CD8-positive, alpha-beta memory T cell (primary cell): ENCODE measurements at regions not wholly inside any gene's neighbourhood (a gene's known extent, or its start where the extent isn't known, plus 50 kb on each side); places are given as distances from the start of the nearest gene placed in this dataset.

Experiments used
- CTCF ChIA-PET: fragments of 350-600 bp; sonication (Branson Sonifier 250); formaldehyde crosslinking; loops from one replicate; lab custom pipeline; 2021; ENCODE audit warnings: antibody characterized with exemption; lab: Charles Lee
- POLR2A ChIA-PET: fragments of 350-600 bp; sonication (Branson Sonifier 250); formaldehyde crosslinking; loops from one replicate; lab custom pipeline; 2021; ENCODE audit warnings: antibody characterized with exemption; lab: Charles Lee
- DNase-seq, 5 donors: peaks; one replicate each; pipeline versions ENCODE4 v3.0.0 to v3.0.0-alpha.2; 2020 to 2022; ENCODE audit warnings: mixed read lengths in 1 of 5
- H3K27ac ChIP-seq: one replicate; pipeline ENCODE4 v1.7.0; 2013; ENCODE audit warnings: low read depth, mild to moderate bottlenecking, low read length, moderate library complexity
- H3K27me3 ChIP-seq: 2 replicates; pipeline ENCODE4 v1.7.0; 2013; ENCODE audit warnings: low read length, mild to moderate bottlenecking; ENCODE audit not compliant: insufficient read depth, poor library complexity, severe bottlenecking
- H3K36me3 ChIP-seq: 2 replicates; pipeline ENCODE4 v1.7.0; 2013; ENCODE audit warnings: mild to moderate bottlenecking, low read length, moderate library complexity; ENCODE audit not compliant: insufficient read depth
- H3K4me1 ChIP-seq: 2 replicates; pipeline ENCODE4 v1.7.0; 2013; ENCODE audit warnings: mild to moderate bottlenecking, low read length, moderate library complexity; ENCODE audit not compliant: insufficient read depth
- H3K4me3 ChIP-seq: 2 replicates; pipeline ENCODE4 v1.7.0; 2013; ENCODE audit warnings: mild to moderate bottlenecking, low read length
- H3K9me3 ChIP-seq: 2 replicates; pipeline ENCODE4 v1.7.0; 2013; ENCODE audit warnings: mild to moderate bottlenecking, low read length
- H3K27ac Mint-ChIP-seq, 8 donors: one replicate each; pipeline ENCODE4 v1.8.0; 2020 to 2021; ENCODE audit warnings: mixed read lengths in 8 of 8, mild to moderate bottlenecking in 6 of 8, inconsistent platforms in 3 of 8, moderate library complexity in 3 of 8
- H3K27me3 Mint-ChIP-seq, 2 donors: one replicate each; pipeline ENCODE4 v1.8.0; 2020 to 2021; ENCODE audit warnings: mixed read lengths in 2 of 2, mild to moderate bottlenecking in 1 of 2, moderate library complexity in 1 of 2
- H3K36me3 Mint-ChIP-seq, 3 donors: one replicate each; pipeline ENCODE4 v1.8.0; 2020 to 2021; ENCODE audit warnings: mixed read lengths in 3 of 3, inconsistent platforms in 1 of 3, mild to moderate bottlenecking in 1 of 3
- H3K4me1 Mint-ChIP-seq, 3 donors: one replicate each; pipeline ENCODE4 v1.8.0; 2020 to 2021; ENCODE audit warnings: mixed read lengths in 3 of 3, inconsistent platforms in 1 of 3, mild to moderate bottlenecking in 1 of 3
- H3K4me3 Mint-ChIP-seq, 7 donors: one replicate each; pipeline ENCODE4 v1.8.0; 2020 to 2021; ENCODE audit warnings: mixed read lengths in 7 of 7, mild to moderate bottlenecking in 6 of 7, moderate library complexity in 4 of 7, inconsistent platforms in 2 of 7
- H3K9me3 Mint-ChIP-seq, 5 donors: one replicate each; pipeline ENCODE4 v1.8.0; 2020 to 2022; ENCODE audit warnings: mixed read lengths in 5 of 5, mild to moderate bottlenecking in 3 of 5, moderate library complexity in 2 of 5, inconsistent platforms in 1 of 5

DNA sequence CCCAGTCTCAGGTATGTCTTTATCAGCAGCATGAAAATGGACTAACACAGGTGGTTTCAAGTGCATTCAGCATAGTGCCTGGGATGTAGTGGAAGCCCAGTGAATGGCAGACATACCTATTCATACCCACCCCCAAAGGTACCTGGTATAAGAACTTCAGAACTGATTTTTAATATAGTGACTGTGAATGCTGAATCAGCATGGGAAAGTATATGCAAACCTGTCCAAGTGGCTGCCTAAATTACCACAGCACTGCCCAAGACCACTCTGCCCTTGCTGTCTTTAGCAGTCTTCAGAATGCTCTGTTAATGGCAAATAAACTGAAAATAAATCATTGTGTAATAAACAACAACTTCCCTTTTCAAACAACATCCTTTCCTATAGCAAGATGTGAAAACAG is 312.1 kb downstream of the GPAM start:
- peaks cover 0 to 5% of the 10 kb centered on the region in 2 donors for H3K27me3 Mint-ChIP-seq
- Histone ChIP-seq H3K9me3 (no peaks in the 10 kb centered on the region), H3K27me3 (no peaks in the 10 kb centered on the region), H3K27ac (no peak overlapping the region), H3K4me3 (no peak overlapping the region), H3K4me1 (no peaks in the 10 kb centered on the region), H3K36me3 (no peaks in the 10 kb centered on the region)
- H3K27ac Mint-ChIP-seq, result no peak overlapping the region
- H3K9me3 Mint-ChIP-seq, result peaks cover 0 to 2% (median 2%) of the 10 kb centered on the region in 5 donors
- H3K4me3 Mint-ChIP-seq, result no peak overlapping the region
- POLR2A ChIA-PET, result no interaction called here
- H3K36me3 Mint-ChIP-seq, result no peaks in the 10 kb centered on the region
- DNase-seq, result no peak
- CTCF ChIA-PET, result no interaction called here
- H3K4me1 Mint-ChIP-seq, result no peaks in the 10 kb centered on the region

- Mint-ChIP-seq H3K27ac (no peak overlapping the region), H3K4me3 (no peak overlapping the region), H3K9me3 (peaks cover 0 to 2% (median 2%) of the 10 kb centered on the region in 5 donors), H3K4me1 (no peaks in the 10 kb centered on the region), H3K36me3 (no peaks in the 10 kb centered on the region), H3K27me3 (peaks cover 0 to 5% of the 10 kb centered on the region in 2 donors)
- Histone ChIP-seq H3K27me3 (no peaks in the 10 kb centered on the region), H3K9me3 (no peaks in the 10 kb centered on the region), H3K4me3 (no peak overlapping the region), H3K4me1 (no peaks in the 10 kb centered on the region), H3K36me3 (no peaks in the 10 kb centered on the region), H3K27ac (no peak overlapping the region)
- POLR2A ChIA-PET, result no interaction called here
- DNase-seq, result no peak
- CTCF ChIA-PET, result no interaction called here
Observed at GRCh38 chr10:111872591-111872990, 311.0 kb downstream of the GPAM start.

DNA sequence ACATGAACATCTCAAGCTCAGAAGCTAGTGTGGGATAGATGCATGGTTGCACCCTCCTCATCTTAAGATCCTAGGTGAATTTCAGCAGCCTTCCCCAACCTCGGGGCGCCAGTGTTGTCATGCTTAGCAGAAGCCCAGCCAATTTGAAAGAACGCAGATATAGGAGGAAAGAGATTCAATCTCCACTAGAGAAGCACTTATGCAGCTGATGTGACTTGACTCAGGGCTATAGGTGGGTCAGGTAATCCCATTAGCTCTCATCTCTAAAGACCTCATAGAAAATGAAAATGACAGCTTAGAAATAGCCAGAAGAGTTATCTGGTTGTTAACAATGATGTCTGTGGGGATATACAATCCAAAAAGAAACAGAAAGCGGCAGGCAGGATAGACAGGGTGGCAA is 310.5 kb downstream of the GPAM start:
- no peaks in the 10 kb centered on the region for H3K4me1 Mint-ChIP-seq
- Histone ChIP-seq H3K4me3 (no peak overlapping the region), H3K9me3 (no peaks in the 10 kb centered on the region), H3K27ac (no peak overlapping the region), H3K4me1 (no peaks in the 10 kb centered on the region), H3K36me3 (no peaks in the 10 kb centered on the region), H3K27me3 (no peaks in the 10 kb centered on the region)
- H3K9me3 Mint-ChIP-seq, result peaks cover 0 to 5% (median 2%) of the 10 kb centered on the region in 5 donors
- H3K27me3 Mint-ChIP-seq, result peaks cover 0 to 5% of the 10 kb centered on the region in 2 donors
- no peak for DNase-seq
- POLR2A ChIA-PET, result no interaction called here
- CTCF ChIA-PET, result no interaction called here
- no peak overlapping the region for H3K4me3 Mint-ChIP-seq
- no peak overlapping the region for H3K27ac Mint-ChIP-seq
- H3K36me3 Mint-ChIP-seq, result no peaks in the 10 kb centered on the region

GRCh38 chr10:111873621-111874135 is 309.9 kb downstream of the GPAM start:
- Mint-ChIP-seq H3K27me3 (peaks cover 0 to 5% of the 10 kb centered on the region in 2 donors), H3K4me1 (no peaks in the 10 kb centered on the region), H3K4me3 (no peak overlapping the region), H3K9me3 (peaks cover 0 to 6% (median 2%) of the 10 kb centered on the region in 5 donors), H3K27ac (no peak overlapping the region), H3K36me3 (no peaks in the 10 kb centered on the region)
- DNase-seq, result no peak
- Histone ChIP-seq H3K27me3 (no peaks in the 10 kb centered on the region), H3K4me3 (no peak overlapping the region), H3K27ac (no peak overlapping the region), H3K9me3 (no peaks in the 10 kb centered on the region), H3K36me3 (no peaks in the 10 kb centered on the region), H3K4me1 (no peaks in the 10 kb centered on the region)
- ChIA-PET CTCF (no interaction called here), POLR2A (no interaction called here)

- Mint-ChIP-seq H3K27me3 (peaks cover 0 to 5% of the 10 kb centered on the region in 2 donors), H3K36me3 (no peaks in the 10 kb centered on the region), H3K4me1 (no peaks in the 10 kb centered on the region), H3K9me3 (peaks cover 0 to 6% (median 4%) of the 10 kb centered on the region in 5 donors), H3K27ac (no peak overlapping the region), H3K4me3 (no peak overlapping the region)
- no peaks in the 10 kb centered on the region for H3K27me3 ChIP-seq
- CTCF ChIA-PET, result no interaction called here
- no peak overlapping the region for H3K27ac ChIP-seq
- no peaks in the 10 kb centered on the region for H3K36me3 ChIP-seq
- no peaks in the 10 kb centered on the region for H3K4me1 ChIP-seq
- H3K9me3 ChIP-seq, result no peaks in the 10 kb centered on the region
- no peak overlapping the region for H3K4me3 ChIP-seq
- POLR2A ChIA-PET, result no interaction called here
- DNase-seq, result no peak
Observed at GRCh38 chr10:111874576-111874975, 309.0 kb downstream of the GPAM start.

DNA sequence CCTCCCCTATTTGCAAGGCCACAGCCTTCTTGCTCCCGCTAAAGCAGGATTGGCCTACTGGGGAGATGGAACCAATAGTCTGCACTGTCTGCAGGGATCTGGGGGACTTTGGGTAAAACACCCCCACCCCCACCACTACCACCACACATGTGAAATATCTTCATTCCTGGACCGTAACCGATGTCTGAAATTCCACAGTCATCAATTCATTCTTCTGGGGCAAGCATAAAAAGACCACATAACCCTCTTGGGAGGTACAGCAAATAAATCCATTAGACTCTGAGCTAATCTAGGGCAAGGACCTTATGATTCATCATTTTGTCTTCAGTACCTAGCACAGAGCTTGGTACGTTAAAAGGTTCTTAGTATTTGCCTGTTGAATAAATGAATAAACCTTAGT is 307.8 kb downstream of the GPAM start:
- Histone ChIP-seq H3K4me3 (no peak overlapping the region), H3K36me3 (no peaks in the 10 kb centered on the region), H3K27ac (no peak overlapping the region), H3K9me3 (no peaks in the 10 kb centered on the region), H3K27me3 (no peaks in the 10 kb centered on the region), H3K4me1 (no peaks in the 10 kb centered on the region)
- Mint-ChIP-seq H3K27me3 (peaks cover 0 to 5% of the 10 kb centered on the region in 2 donors), H3K36me3 (no peaks in the 10 kb centered on the region), H3K4me3 (no peak overlapping the region), H3K27ac (no peak overlapping the region), H3K9me3 (peaks cover 0 to 5% (median 4%) of the 10 kb centered on the region in 5 donors), H3K4me1 (no peaks in the 10 kb centered on the region)
- ChIA-PET POLR2A (no interaction called here), CTCF (no interaction called here)
- DNase-seq, result no peak

- H3K4me1 ChIP-seq, result no peaks in the 10 kb centered on the region
- POLR2A ChIA-PET, result no interaction called here
- CTCF ChIA-PET, result no interaction called here
- DNase-seq, result no peak
- no peaks in the 10 kb centered on the region for H3K27me3 ChIP-seq
- Mint-ChIP-seq H3K36me3 (no peaks in the 10 kb centered on the region), H3K4me3 (no peak overlapping the region), H3K27me3 (peaks cover 0 to 3% of the 10 kb centered on the region in 2 donors), H3K27ac (no peak overlapping the region), H3K4me1 (no peaks in the 10 kb centered on the region), H3K9me3 (peaks cover 0 to 4% (median 3%) of the 10 kb centered on the region in 5 donors)
- H3K36me3 ChIP-seq, result no peaks in the 10 kb centered on the region
- H3K9me3 ChIP-seq, result no peaks in the 10 kb centered on the region
- no peak overlapping the region for H3K27ac ChIP-seq
- H3K4me3 ChIP-seq, result no peak overlapping the region
Observed at GRCh38 chr10:111877258-111877657, 306.3 kb downstream of the GPAM start.

GRCh38 chr10:111879969-111880368 is 303.6 kb downstream of the GPAM start:
- no peak for DNase-seq
- no peaks in the 10 kb centered on the region for H3K4me1 ChIP-seq
- ChIA-PET POLR2A (no interaction called here), CTCF (no interaction called here)
- Mint-ChIP-seq H3K27ac (no peak overlapping the region), H3K4me3 (no peak overlapping the region), H3K4me1 (no peaks in the 10 kb centered on the region), H3K36me3 (no peaks in the 10 kb centered on the region), H3K9me3 (peaks cover 0 to 8% (median 3%) of the 10 kb centered on the region in 5 donors), H3K27me3 (peaks cover 0 to 3% of the 10 kb centered on the region in 2 donors)
- no peaks in the 10 kb centered on the region for H3K36me3 ChIP-seq
- no peak overlapping the region for H3K27ac ChIP-seq
- H3K4me3 ChIP-seq, result no peak overlapping the region
- H3K27me3 ChIP-seq, result no peaks in the 10 kb centered on the region
- no peaks in the 10 kb centered on the region for H3K9me3 ChIP-seq
